Naive thymus-derived CD8-positive, alpha-beta T cell (primary cell): ENCODE measurements at regions not wholly inside any gene's neighbourhood (a gene's known extent, or its start where the extent isn't known, plus 50 kb on each side); places are given as distances from the start of the nearest gene placed in this dataset.

ENCODE experiments used
- ATAC-seq, 2 donors: fragments of 150-1000 bp; cut with Tn5 transposase in 1 of 2; sonication (Bioruptor Pico), chemical (Tn5 transposase) in 1 of 2; 1 replicate in 1 of 2; 2 replicates in 1 of 2; pipeline ENCODE4 v1.10.0; 2021; ENCODE audit warnings: mild to moderate bottlenecking in 2 of 2, moderate library complexity in 2 of 2
- POLR2A ChIA-PET: fragments of 350-600 bp; sonication (Branson Sonifier 250); formaldehyde crosslinking; loops from one replicate; lab custom pipeline; 2021; ENCODE audit warnings: antibody characterized with exemption; lab: Charles Lee
- DNase-seq, 10 donors: peaks; one replicate each; pipeline versions ENCODE4 v3.0.0 to v3.0.0-alpha.2; 2020 to 2022
- H3K27ac Mint-ChIP-seq, 10 donors: one replicate each; pipeline ENCODE4 v1.8.0; 2020 to 2022; ENCODE audit warnings: mild to moderate bottlenecking in 10 of 10, mixed read lengths in 10 of 10, moderate library complexity in 4 of 10, inconsistent platforms in 1 of 10
- H3K27me3 Mint-ChIP-seq, 5 donors: one replicate each; pipeline ENCODE4 v1.8.0; 2021 to 2022; ENCODE audit warnings: mixed read lengths in 5 of 5
- H3K36me3 Mint-ChIP-seq, 3 donors: one replicate each; pipeline ENCODE4 v1.8.0; 2020 to 2022; ENCODE audit warnings: mixed read lengths in 3 of 3, mild to moderate bottlenecking in 2 of 3, inconsistent platforms in 1 of 3
- H3K4me1 Mint-ChIP-seq, 4 donors: one replicate each; pipeline ENCODE4 v1.8.0; 2021 to 2022; ENCODE audit warnings: mixed read lengths in 4 of 4
- H3K4me3 Mint-ChIP-seq, 10 donors: one replicate each; pipeline ENCODE4 v1.8.0; 2020 to 2022; ENCODE audit warnings: mild to moderate bottlenecking in 10 of 10, mixed read lengths in 10 of 10, moderate library complexity in 6 of 10, inconsistent platforms in 1 of 10
- H3K9me3 Mint-ChIP-seq, 9 donors: one replicate each; pipeline ENCODE4 v1.8.0; 2020 to 2022; ENCODE audit warnings: mixed read lengths in 9 of 9, mild to moderate bottlenecking in 3 of 9, inconsistent platforms in 1 of 9, moderate library complexity in 1 of 9

- POLR2A ChIA-PET = no interaction called here
- no peak for ATAC-seq
Observed at GRCh38 chr2:16130906-16131400, 190.6 kb downstream of the MYCN start.

GRCh38 chr2:16130541-16130880, 190.2 kb downstream of the MYCN start:
- Mint-ChIP-seq H3K27ac (no peak overlapping the region), H3K27me3 (peaks cover 0 to 9% (median 1%) of the 10 kb centered on the region in 5 donors), H3K4me3 (no peak overlapping the region), H3K4me1 (no peaks in the 10 kb centered on the region), H3K9me3 (peaks cover 0 to 3% (median 0%) of the 10 kb centered on the region in 9 donors), H3K36me3 (no peaks in the 10 kb centered on the region)
- no peak for ATAC-seq
- DNase-seq = no peak
- POLR2A ChIA-PET = no interaction called here

More at GRCh38 chr2:16130906-16131400, 190.6 kb downstream of the MYCN start:
- Mint-ChIP-seq H3K9me3 (peaks cover 0 to 3% (median 0%) of the 10 kb centered on the region in 9 donors), H3K27me3 (peaks cover 0 to 9% (median 1%) of the 10 kb centered on the region in 5 donors), H3K36me3 (no peaks in the 10 kb centered on the region), H3K4me1 (no peaks in the 10 kb centered on the region), H3K27ac (no peak overlapping the region), H3K4me3 (no peak overlapping the region)
- DNase-seq = no peak

- Mint-ChIP-seq H3K27ac (no peak overlapping the region), H3K36me3 (no peaks in the 10 kb centered on the region), H3K4me1 (no peaks in the 10 kb centered on the region), H3K4me3 (no peak overlapping the region), H3K27me3 (peaks cover 0 to 9% (median 1%) of the 10 kb centered on the region in 5 donors), H3K9me3 (peaks cover 0 to 3% (median 0%) of the 10 kb centered on the region in 9 donors)
- POLR2A ChIA-PET = no interaction called here
- ATAC-seq = no peak
- no peak for DNase-seq
Observed at GRCh38 chr2:16129716-16130540, 189.6 kb downstream of the MYCN start.

GRCh38 chr2:16128746-16129610, 188.6 kb downstream of the MYCN start:
- ATAC-seq = no peak
- Mint-ChIP-seq H3K4me1 (no peaks in the 10 kb centered on the region), H3K36me3 (no peaks in the 10 kb centered on the region), H3K27me3 (peaks cover 0 to 9% (median 1%) of the 10 kb centered on the region in 5 donors), H3K9me3 (peaks cover 0 to 3% (median 0%) of the 10 kb centered on the region in 9 donors), H3K4me3 (no peak overlapping the region), H3K27ac (no peak overlapping the region)
- POLR2A ChIA-PET = no interaction called here
- no peak for DNase-seq

- ATAC-seq (no peak), DNase-seq (no peak)
- Mint-ChIP-seq H3K9me3 (peaks cover 0 to under 1% (median 0%) of the 10 kb centered on the region in 9 donors), H3K27me3 (peaks cover 0 to 9% (median 1%) of the 10 kb centered on the region in 5 donors), H3K4me1 (no peaks in the 10 kb centered on the region), H3K27ac (no peak overlapping the region), H3K4me3 (no peak overlapping the region), H3K36me3 (no peaks in the 10 kb centered on the region)
- POLR2A ChIA-PET = no interaction called here
Observed at GRCh38 chr2:16127958-16128357, 187.6 kb downstream of the MYCN start.

GRCh38 chr2:16127276-16127940, 187.1 kb downstream of the MYCN start:
- no peak for DNase-seq
- POLR2A ChIA-PET = no interaction called here
- ATAC-seq = no peak
- Mint-ChIP-seq H3K27me3 (peaks cover 0 to 9% (median 1%) of the 10 kb centered on the region in 5 donors), H3K27ac (no peak overlapping the region), H3K9me3 (no peaks in the 10 kb centered on the region), H3K4me3 (no peak overlapping the region), H3K4me1 (no peaks in the 10 kb centered on the region), H3K36me3 (no peaks in the 10 kb centered on the region)

GRCh38 chr2:16126517-16127275, 186.3 kb downstream of the MYCN start:
- H3K4me1 Mint-ChIP-seq = no peaks in the 10 kb centered on the region
- no peaks in the 10 kb centered on the region for H3K36me3 Mint-ChIP-seq
- no peak overlapping the region for H3K4me3 Mint-ChIP-seq
- POLR2A ChIA-PET = no interaction called here
- ATAC-seq (no peak), DNase-seq (no peak)
- peaks cover 0 to 5% (median 0%) of the 10 kb centered on the region in 9 donors for H3K9me3 Mint-ChIP-seq
- no peak overlapping the region for H3K27ac Mint-ChIP-seq
- peaks cover 0 to 9% (median 1%) of the 10 kb centered on the region in 5 donors for H3K27me3 Mint-ChIP-seq

GRCh38 chr2:16125614-16126516, 185.5 kb downstream of the MYCN start:
- Mint-ChIP-seq H3K27me3 (peaks cover 0 to 9% (median 1%) of the 10 kb centered on the region in 5 donors), H3K9me3 (peaks cover 0 to 9% (median 0%) of the 10 kb centered on the region in 9 donors), H3K27ac (no peak overlapping the region), H3K4me3 (no peak overlapping the region), H3K4me1 (no peaks in the 10 kb centered on the region), H3K36me3 (no peaks in the 10 kb centered on the region)
- POLR2A ChIA-PET = no interaction called here
- ATAC-seq (no peak), DNase-seq (no peak)

- Mint-ChIP-seq H3K4me1 (no peaks in the 10 kb centered on the region), H3K36me3 (no peaks in the 10 kb centered on the region), H3K27ac (no peak overlapping the region), H3K9me3 (peaks cover 0 to 9% (median 0%) of the 10 kb centered on the region in 9 donors), H3K27me3 (peaks cover 0 to 9% (median 1%) of the 10 kb centered on the region in 5 donors), H3K4me3 (no peak overlapping the region)
- POLR2A ChIA-PET = no interaction called here
- ATAC-seq (no peak), DNase-seq (no peak)
Observed at GRCh38 chr2:16124881-16125613, 184.7 kb downstream of the MYCN start.

GRCh38 chr2:16123856-16124780, 183.8 kb downstream of the MYCN start:
- peaks cover 0 to 9% (median 0%) of the 10 kb centered on the region in 9 donors for H3K9me3 Mint-ChIP-seq
- H3K36me3 Mint-ChIP-seq = no peaks in the 10 kb centered on the region
- H3K4me3 Mint-ChIP-seq = no peak overlapping the region
- POLR2A ChIA-PET = no interaction called here
- DNase-seq (no peak), ATAC-seq (no peak)
- peaks cover 0 to 9% (median 1%) of the 10 kb centered on the region in 5 donors for H3K27me3 Mint-ChIP-seq
- H3K27ac Mint-ChIP-seq = no peak overlapping the region
- H3K4me1 Mint-ChIP-seq = no peaks in the 10 kb centered on the region
